Esophagus muscularis mucosa (tissue), 4 donors: ENCODE measurements at regions not wholly inside any gene's neighbourhood (a gene's known extent, or its start where the extent isn't known, plus 50 kb on each side); places are given as distances from the start of the nearest gene placed in this dataset.

ENCODE experiments used
- EP300 ChIP-seq: sonication (generic); formaldehyde crosslinking; IDR thresholded peaks from one replicate; pipeline ENCODE4 v1.6.1; 2017; ENCODE audit warnings: antibody characterized with exemption
- POLR2A ChIP-seq: fragments of 450-650 bp; IDR thresholded peaks from one replicate; pipeline ENCODE4 v1.6.1; 2017; ENCODE audit warnings: antibody characterized with exemption, moderate library complexity, mild to moderate bottlenecking, low read depth
- TF ChIP-seq, protein P1 (sequence below), 3 experiments: fragments of 200-600 bp in 2 of 3; fragments of 450-650 bp in 1 of 3; sonication (generic) in 2 of 3; IDR thresholded peaks; one replicate each; pipeline ENCODE4 v1.5.1; 2017 to 2019; ENCODE audit warnings: antibody characterized with exemption in 3 of 3, mild to moderate bottlenecking in 2 of 3, moderate library complexity in 1 of 3

DNA sequence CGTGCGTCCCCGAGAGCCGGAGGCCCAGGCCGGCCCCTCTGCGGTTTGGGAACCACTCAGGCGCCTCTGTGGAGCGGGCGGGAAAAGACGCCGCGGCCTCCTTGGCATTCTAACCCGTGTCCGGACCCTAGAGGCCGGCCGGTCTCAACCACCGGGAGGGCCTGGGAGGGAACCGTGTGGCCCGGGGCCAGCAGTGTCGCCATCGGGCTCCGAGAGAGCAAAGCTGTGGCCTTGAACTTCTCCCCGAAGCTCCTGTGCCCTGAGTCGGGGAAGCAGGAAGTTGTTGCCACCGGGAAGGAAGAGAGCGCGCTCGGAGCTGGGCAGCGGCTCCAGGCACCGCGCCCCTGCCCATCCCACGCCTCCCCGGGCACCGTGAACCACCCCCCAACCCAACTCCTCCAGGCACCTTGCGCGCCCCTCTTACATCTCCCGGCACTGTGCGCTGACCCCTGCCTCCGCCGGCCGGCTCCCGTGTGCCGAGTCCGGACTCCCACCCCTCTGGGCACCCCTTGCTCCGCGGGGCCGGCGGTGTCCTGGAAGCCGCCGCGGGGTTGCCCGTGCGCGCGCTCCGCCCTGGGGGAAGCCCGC lies 80.0 kb upstream of the PPARA start:
- no peak for TF ChIP-seq POLR2A
- TF ChIP-seq, protein P1, sequence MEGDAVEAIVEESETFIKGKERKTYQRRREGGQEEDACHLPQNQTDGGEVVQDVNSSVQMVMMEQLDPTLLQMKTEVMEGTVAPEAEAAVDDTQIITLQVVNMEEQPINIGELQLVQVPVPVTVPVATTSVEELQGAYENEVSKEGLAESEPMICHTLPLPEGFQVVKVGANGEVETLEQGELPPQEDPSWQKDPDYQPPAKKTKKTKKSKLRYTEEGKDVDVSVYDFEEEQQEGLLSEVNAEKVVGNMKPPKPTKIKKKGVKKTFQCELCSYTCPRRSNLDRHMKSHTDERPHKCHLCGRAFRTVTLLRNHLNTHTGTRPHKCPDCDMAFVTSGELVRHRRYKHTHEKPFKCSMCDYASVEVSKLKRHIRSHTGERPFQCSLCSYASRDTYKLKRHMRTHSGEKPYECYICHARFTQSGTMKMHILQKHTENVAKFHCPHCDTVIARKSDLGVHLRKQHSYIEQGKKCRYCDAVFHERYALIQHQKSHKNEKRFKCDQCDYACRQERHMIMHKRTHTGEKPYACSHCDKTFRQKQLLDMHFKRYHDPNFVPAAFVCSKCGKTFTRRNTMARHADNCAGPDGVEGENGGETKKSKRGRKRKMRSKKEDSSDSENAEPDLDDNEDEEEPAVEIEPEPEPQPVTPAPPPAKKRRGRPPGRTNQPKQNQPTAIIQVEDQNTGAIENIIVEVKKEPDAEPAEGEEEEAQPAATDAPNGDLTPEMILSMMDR (IDR thresholded peaks at IDR 0.05) = no peak
- TF ChIP-seq EP300 = no peak
